Suprapubic skin (tissue), 4 donors: ENCODE measurements at regions not wholly inside any gene's neighbourhood (a gene's known extent, or its start where the extent isn't known, plus 50 kb on each side); places are given as distances from the start of the nearest gene placed in this dataset.

Experiments used
- DNase-seq, 2 donors: peaks; one replicate each; pipeline ENCODE4 v3.0.0-alpha.2; 2019; ENCODE audit warnings: low spot score in 2 of 2
- H3K27ac ChIP-seq: fragments of 200-600 bp; sonication (generic); one replicate; pipeline ENCODE4 v1.5.1; 2019
- H3K27me3 ChIP-seq: fragments of 200-600 bp; sonication (generic); one replicate; pipeline ENCODE4 v1.5.1; 2019
- H3K36me3 ChIP-seq: fragments of 200-600 bp; sonication (generic); one replicate; pipeline ENCODE4 v1.5.1; 2019
- H3K4me1 ChIP-seq: fragments of 200-600 bp; sonication (generic); one replicate; pipeline ENCODE4 v1.5.1; 2019
- H3K4me3 ChIP-seq: fragments of 200-600 bp; sonication (generic); one replicate; pipeline ENCODE4 v1.5.1; 2019; ENCODE audit warnings: mild to moderate bottlenecking
- H3K9me3 ChIP-seq: fragments of 200-600 bp; sonication (generic); one replicate; pipeline ENCODE4 v1.5.1; 2019
- EP300 ChIP-seq: sonication (generic); formaldehyde crosslinking; IDR thresholded peaks from one replicate; pipeline ENCODE4 v1.6.1; 2017; ENCODE audit warnings: antibody characterized with exemption
- POLR2A ChIP-seq, 2 donors: fragments of 450-650 bp; IDR thresholded peaks; one replicate each; pipeline ENCODE4 v1.6.1; 2017; ENCODE audit warnings: antibody characterized with exemption in 2 of 2, mild to moderate bottlenecking in 2 of 2, moderate library complexity in 2 of 2
- POLR2AphosphoS5 ChIP-seq, 3 donors: sonication (generic); formaldehyde crosslinking; IDR thresholded peaks; one replicate each; pipeline ENCODE4 v1.6.1; 2017; ENCODE audit warnings: antibody characterized with exemption in 3 of 3
- WGBS: methylation state at CpG from one replicate; pipeline ENCODE4 v1.1.5; 2018; 5-methylcytosine and 5-hydroxymethylcytosine counted together
- TF ChIP-seq, protein P1 (sequence below), 2 donors: fragments of 200-600 bp in 1 of 2; fragments of 450-650 bp in 1 of 2; sonication (generic) in 1 of 2; IDR thresholded peaks; one replicate each; pipeline ENCODE4 v1.5.1; 2016 to 2019; ENCODE audit warnings: antibody characterized with exemption in 2 of 2, mild to moderate bottlenecking in 1 of 2, moderate library complexity in 1 of 2

DNA sequence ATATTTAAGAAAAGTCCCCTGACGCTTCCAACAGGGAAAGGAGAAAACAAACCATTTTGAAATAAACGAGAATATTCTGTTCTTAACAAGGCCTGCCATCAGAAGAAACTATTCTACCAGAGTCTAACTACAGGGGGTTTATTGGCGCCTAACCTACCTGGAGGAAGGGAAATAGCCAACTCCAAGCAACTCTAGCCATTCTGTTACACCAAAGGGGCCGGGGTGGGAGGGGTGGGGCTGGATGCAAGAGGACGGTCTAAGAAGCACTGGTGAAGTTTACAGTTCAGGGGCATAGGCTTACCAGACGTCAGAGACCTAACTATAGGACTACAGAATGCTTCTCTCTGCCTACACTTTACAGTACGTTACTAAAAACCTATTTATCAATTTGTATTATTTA, 60.5 kb upstream of the GALNT5 start:
- Histone ChIP-seq H3K36me3 (no peaks in the 10 kb centered on the region), H3K27me3 (no peaks in the 10 kb centered on the region), H3K4me1 (no peaks in the 10 kb centered on the region), H3K27ac (no peak overlapping the region), H3K4me3 (no peak overlapping the region), H3K9me3 (no peaks in the 10 kb centered on the region)
- no peak for DNase-seq
- 83% methylated on average over 7 of the region's 7 CpGs for WGBS
- TF ChIP-seq POLR2AphosphoS5 (IDR thresholded peaks at IDR 0.05) = no peak
- TF ChIP-seq, protein P1, sequence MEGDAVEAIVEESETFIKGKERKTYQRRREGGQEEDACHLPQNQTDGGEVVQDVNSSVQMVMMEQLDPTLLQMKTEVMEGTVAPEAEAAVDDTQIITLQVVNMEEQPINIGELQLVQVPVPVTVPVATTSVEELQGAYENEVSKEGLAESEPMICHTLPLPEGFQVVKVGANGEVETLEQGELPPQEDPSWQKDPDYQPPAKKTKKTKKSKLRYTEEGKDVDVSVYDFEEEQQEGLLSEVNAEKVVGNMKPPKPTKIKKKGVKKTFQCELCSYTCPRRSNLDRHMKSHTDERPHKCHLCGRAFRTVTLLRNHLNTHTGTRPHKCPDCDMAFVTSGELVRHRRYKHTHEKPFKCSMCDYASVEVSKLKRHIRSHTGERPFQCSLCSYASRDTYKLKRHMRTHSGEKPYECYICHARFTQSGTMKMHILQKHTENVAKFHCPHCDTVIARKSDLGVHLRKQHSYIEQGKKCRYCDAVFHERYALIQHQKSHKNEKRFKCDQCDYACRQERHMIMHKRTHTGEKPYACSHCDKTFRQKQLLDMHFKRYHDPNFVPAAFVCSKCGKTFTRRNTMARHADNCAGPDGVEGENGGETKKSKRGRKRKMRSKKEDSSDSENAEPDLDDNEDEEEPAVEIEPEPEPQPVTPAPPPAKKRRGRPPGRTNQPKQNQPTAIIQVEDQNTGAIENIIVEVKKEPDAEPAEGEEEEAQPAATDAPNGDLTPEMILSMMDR (IDR thresholded peaks at IDR 0.05) = no peak
- no peak for TF ChIP-seq EP300
- TF ChIP-seq POLR2A (IDR thresholded peaks at IDR 0.05) = no peak

DNA sequence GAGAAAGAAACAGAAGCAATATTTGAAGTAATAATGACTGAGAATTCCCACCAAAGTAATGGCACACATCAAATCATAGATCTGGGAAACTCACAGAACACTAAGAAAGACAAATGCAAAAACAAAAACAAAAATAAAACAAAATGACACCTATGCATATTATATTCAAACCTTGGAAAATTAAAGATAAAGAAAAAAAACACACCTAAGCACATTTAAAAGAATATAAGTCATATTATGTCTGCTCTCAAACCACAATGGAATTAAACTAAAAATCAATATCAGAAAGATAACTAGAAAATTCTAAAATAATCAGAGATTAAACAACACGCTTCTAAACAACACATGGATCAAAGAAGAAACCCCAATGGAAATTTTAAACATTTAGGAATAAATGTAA, 59.7 kb upstream of the GALNT5 start:
- no peak for TF ChIP-seq EP300
- TF ChIP-seq, protein P1 (IDR thresholded peaks at IDR 0.05) = no peak
- Histone ChIP-seq H3K9me3 (no peaks in the 10 kb centered on the region), H3K27me3 (no peaks in the 10 kb centered on the region), H3K27ac (no peak overlapping the region), H3K36me3 (no peaks in the 10 kb centered on the region), H3K4me1 (no peaks in the 10 kb centered on the region), H3K4me3 (no peak overlapping the region)
- WGBS = 92% methylated on average over 1 of the region's 1 CpG
- no peak for DNase-seq

DNA sequence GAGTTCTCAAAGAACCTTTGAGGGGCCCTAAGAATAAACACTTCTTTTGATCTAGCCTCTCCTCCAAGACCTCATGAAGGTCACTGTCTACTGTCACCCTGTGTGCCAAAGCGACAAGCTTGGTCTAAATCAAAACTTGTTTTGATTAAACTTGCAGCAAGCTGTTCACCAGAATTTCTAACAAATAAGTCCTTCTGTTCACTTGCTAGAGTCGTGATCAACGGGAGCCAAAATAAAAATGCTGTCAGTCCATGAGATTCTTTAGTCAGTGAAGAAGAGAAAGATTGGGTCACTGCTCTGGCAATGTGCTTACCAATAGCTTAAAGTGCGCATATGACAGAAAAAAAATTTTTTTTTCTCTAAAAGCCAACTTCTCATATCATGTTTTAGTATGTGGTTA, 53.9 kb upstream of the GALNT5 start:
- Histone ChIP-seq H3K36me3 (no peaks in the 10 kb centered on the region), H3K27ac (no peak overlapping the region), H3K9me3 (no peaks in the 10 kb centered on the region), H3K4me1 (no peaks in the 10 kb centered on the region), H3K27me3 (no peaks in the 10 kb centered on the region), H3K4me3 (no peak overlapping the region)
- no peak for DNase-seq
- 89% methylated on average over 4 of the region's 4 CpGs for WGBS
- TF ChIP-seq, protein P1 (IDR thresholded peaks at IDR 0.05) = no peak
- TF ChIP-seq POLR2AphosphoS5 (IDR thresholded peaks at IDR 0.05) (no peak), POLR2A (IDR thresholded peaks at IDR 0.05) (no peak), EP300 (no peak)

DNA sequence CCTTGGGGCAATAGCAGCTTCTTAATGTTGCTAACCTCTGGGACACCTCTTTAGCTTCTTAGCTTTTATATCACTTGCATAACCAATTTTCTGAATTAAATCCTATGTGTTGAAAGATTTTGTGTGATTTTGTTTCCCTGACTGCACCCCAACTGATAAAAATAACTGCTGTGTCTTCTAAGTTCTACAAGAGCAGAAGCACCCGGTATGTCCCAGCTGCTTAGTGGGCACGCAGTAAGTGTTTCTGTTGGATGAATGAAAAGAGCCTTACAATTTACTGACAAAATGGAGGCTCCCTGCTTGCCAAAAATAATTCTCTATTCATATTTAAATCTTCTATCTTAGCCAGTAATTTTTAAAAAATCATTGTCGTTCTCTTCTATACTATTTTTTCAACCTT, 53.1 kb upstream of the GALNT5 start:
- H3K4me3 ChIP-seq = no peak overlapping the region
- H3K27ac ChIP-seq = no peak overlapping the region
- TF ChIP-seq, protein P1 (IDR thresholded peaks at IDR 0.05) = no peak
- TF ChIP-seq EP300 (no peak), POLR2A (IDR thresholded peaks at IDR 0.05) (no peak), POLR2AphosphoS5 (IDR thresholded peaks at IDR 0.05) (no peak)
- H3K4me1 ChIP-seq = no peaks in the 10 kb centered on the region
- H3K36me3 ChIP-seq = no peaks in the 10 kb centered on the region
- 86% methylated on average over 3 of the region's 3 CpGs for WGBS
- H3K9me3 ChIP-seq = no peaks in the 10 kb centered on the region
- no peaks in the 10 kb centered on the region for H3K27me3 ChIP-seq
- DNase-seq = no peak

DNA sequence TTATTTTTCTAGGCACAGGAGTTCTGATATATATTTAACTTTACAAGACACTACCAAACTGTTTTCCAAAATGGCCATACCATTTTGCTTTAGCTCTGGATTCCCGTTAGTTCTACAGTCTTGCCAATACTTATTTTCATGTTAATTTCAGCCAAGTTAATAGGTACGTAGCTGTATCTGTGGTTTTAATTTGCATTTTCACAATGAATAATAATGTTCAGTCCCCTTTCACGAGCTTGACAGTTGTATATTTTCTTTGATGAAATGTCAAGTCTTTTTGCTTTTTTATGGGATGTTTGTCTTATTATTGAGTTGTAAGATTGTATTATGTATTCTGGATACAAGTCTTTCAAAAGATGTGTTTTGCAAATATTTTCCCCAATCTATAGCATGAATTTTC, 50.6 kb upstream of the GALNT5 start:
- Histone ChIP-seq H3K27me3 (no peaks in the 10 kb centered on the region), H3K36me3 (no peaks in the 10 kb centered on the region), H3K27ac (no peak overlapping the region), H3K4me3 (no peak overlapping the region), H3K9me3 (no peaks in the 10 kb centered on the region), H3K4me1 (no peaks in the 10 kb centered on the region)
- WGBS = 62% methylated on average over 3 of the region's 3 CpGs
- no peak for DNase-seq
- TF ChIP-seq, protein P1 (IDR thresholded peaks at IDR 0.05) = no peak
- no peak for TF ChIP-seq EP300
- no peak for TF ChIP-seq POLR2AphosphoS5 (IDR thresholded peaks at IDR 0.05)
- no peak for TF ChIP-seq POLR2A (IDR thresholded peaks at IDR 0.05)
